ENCODE measurements at regions not wholly inside any gene's neighbourhood (a gene's known extent, or its start where the extent isn't known, plus 50 kb on each side); places are given as distances from the start of the nearest gene placed in this dataset.

- ATAC-seq (ENCODE audit: low read depth) (no peak), DNase-seq (ENCODE audit: low spot score in 2 of 2) (no peak)
- Mint-ChIP-seq H3K27ac (no peak overlapping the region), H3K4me3 (no peak overlapping the region), H3K4me1 (no peaks in the 10 kb centered on the region), H3K9me3 (no peaks in the 10 kb centered on the region), H3K36me3 (no peaks in the 10 kb centered on the region), H3K27me3 (no peaks in the 10 kb centered on the region)
Measured at GRCh38 chr3:180467177-180467576, 134.8 kb upstream of the TTC14 start.

GRCh38 chr3:180469149-180469548 is 132.8 kb upstream of the TTC14 start:
- DNase-seq (ENCODE audit: low spot score in 2 of 2) (no peak), ATAC-seq (ENCODE audit: low read depth) (no peak)
- H3K9me3 Mint-ChIP-seq: no peaks in the 10 kb centered on the region
- no peak overlapping the region for H3K4me3 Mint-ChIP-seq
- H3K27ac Mint-ChIP-seq: no peak overlapping the region
- H3K4me1 Mint-ChIP-seq: no peaks in the 10 kb centered on the region
- no peaks in the 10 kb centered on the region for H3K36me3 Mint-ChIP-seq
- H3K27me3 Mint-ChIP-seq: no peaks in the 10 kb centered on the region

- Mint-ChIP-seq H3K27ac (no peak overlapping the region), H3K27me3 (peaks cover 4% of the 10 kb centered on the region), H3K36me3 (peaks cover 2% of the 10 kb centered on the region), H3K4me1 (no peaks in the 10 kb centered on the region), H3K4me3 (no peak overlapping the region), H3K9me3 (peaks cover 3% of the 10 kb centered on the region)
- no peak for DNase-seq (ENCODE audit: low spot score in 2 of 2)
- no peak for ATAC-seq (ENCODE audit: low read depth)
Measured at GRCh38 chr3:180478695-180479094, 123.3 kb upstream of the TTC14 start.

GRCh38 chr3:180492047-180492446 is 109.9 kb upstream of the TTC14 start:
- ATAC-seq (ENCODE audit: low read depth): no peak
- no peaks in the 10 kb centered on the region for H3K36me3 Mint-ChIP-seq
- H3K27me3 Mint-ChIP-seq: no peaks in the 10 kb centered on the region
- peaks cover 10% of the 10 kb centered on the region for H3K9me3 Mint-ChIP-seq
- no peak for DNase-seq (ENCODE audit: low spot score in 2 of 2)
- H3K27ac Mint-ChIP-seq: no peak overlapping the region
- H3K4me1 Mint-ChIP-seq: no peaks in the 10 kb centered on the region
- no peak overlapping the region for H3K4me3 Mint-ChIP-seq

GRCh38 chr3:180496995-180497394 is 105.0 kb upstream of the TTC14 start:
- no peak for DNase-seq (ENCODE audit: low spot score in 2 of 2)
- Mint-ChIP-seq H3K27ac (no peak overlapping the region), H3K4me1 (no peaks in the 10 kb centered on the region), H3K4me3 (no peak overlapping the region), H3K27me3 (no peaks in the 10 kb centered on the region), H3K9me3 (peaks cover 14% of the 10 kb centered on the region), H3K36me3 (no peaks in the 10 kb centered on the region)
- ATAC-seq (ENCODE audit: low read depth): no peak

GRCh38 chr3:180516368-180516767 is 85.6 kb upstream of the TTC14 start:
- ATAC-seq (ENCODE audit: low read depth) (no peak), DNase-seq (ENCODE audit: low spot score in 2 of 2) (no peak)
- H3K36me3 Mint-ChIP-seq: no peaks in the 10 kb centered on the region
- H3K9me3 Mint-ChIP-seq: peaks cover 14% of the 10 kb centered on the region
- H3K4me3 Mint-ChIP-seq: no peak overlapping the region
- H3K27me3 Mint-ChIP-seq: peaks cover 4% of the 10 kb centered on the region
- no peak overlapping the region for H3K27ac Mint-ChIP-seq
- no peaks in the 10 kb centered on the region for H3K4me1 Mint-ChIP-seq

GRCh38 chr3:180523040-180523439 is 78.9 kb upstream of the TTC14 start:
- no peak for ATAC-seq (ENCODE audit: low read depth)
- H3K4me3 Mint-ChIP-seq: no peak overlapping the region
- peaks cover 14% of the 10 kb centered on the region for H3K9me3 Mint-ChIP-seq

GRCh38 chr3:180528843-180529242 is 73.1 kb upstream of the TTC14 start:
- Mint-ChIP-seq H3K27ac (no peak overlapping the region), H3K27me3 (no peaks in the 10 kb centered on the region), H3K4me3 (no peak overlapping the region), H3K4me1 (no peaks in the 10 kb centered on the region), H3K9me3 (peaks cover 4% of the 10 kb centered on the region), H3K36me3 (no peaks in the 10 kb centered on the region)
- ATAC-seq (ENCODE audit: low read depth): no peak
- no peak for DNase-seq (ENCODE audit: low spot score in 2 of 2)

More at GRCh38 chr3:180523040-180523439, 78.9 kb upstream of the TTC14 start:
- Mint-ChIP-seq H3K27me3 (peaks cover 2% of the 10 kb centered on the region), H3K27ac (no peak overlapping the region), H3K4me1 (no peaks in the 10 kb centered on the region), H3K36me3 (no peaks in the 10 kb centered on the region)
- no peak for DNase-seq (ENCODE audit: low spot score in 2 of 2)

- DNase-seq (ENCODE audit: low spot score in 2 of 2) (no peak), ATAC-seq (ENCODE audit: low read depth) (no peak)
- Mint-ChIP-seq H3K4me3 (no peak overlapping the region), H3K27me3 (no peaks in the 10 kb centered on the region), H3K27ac (no peak overlapping the region), H3K36me3 (no peaks in the 10 kb centered on the region), H3K9me3 (peaks cover 3% of the 10 kb centered on the region), H3K4me1 (no peaks in the 10 kb centered on the region)
Measured at GRCh38 chr3:180529778-180530177, 72.2 kb upstream of the TTC14 start.

- no peaks in the 10 kb centered on the region for H3K4me1 Mint-ChIP-seq
- ATAC-seq (ENCODE audit: low read depth): no peak
- H3K27me3 Mint-ChIP-seq: no peaks in the 10 kb centered on the region
- H3K36me3 Mint-ChIP-seq: no peaks in the 10 kb centered on the region
- H3K27ac Mint-ChIP-seq: no peak overlapping the region
- no peak for DNase-seq (ENCODE audit: low spot score in 2 of 2)
- peaks cover 3% of the 10 kb centered on the region for H3K9me3 Mint-ChIP-seq
- H3K4me3 Mint-ChIP-seq: no peak overlapping the region
Measured at GRCh38 chr3:180530276-180530675, 71.7 kb upstream of the TTC14 start.

GRCh38 chr3:180531303-180532278 is 70.4 kb upstream of the TTC14 start:
- H3K4me1 Mint-ChIP-seq: no peaks in the 10 kb centered on the region
- no peak for ATAC-seq (ENCODE audit: low read depth)
- H3K27ac Mint-ChIP-seq: no peak overlapping the region
- H3K9me3 Mint-ChIP-seq: no peaks in the 10 kb centered on the region
- no peak overlapping the region for H3K4me3 Mint-ChIP-seq
- DNase-seq (ENCODE audit: low spot score in 2 of 2): no peak
- no peaks in the 10 kb centered on the region for H3K36me3 Mint-ChIP-seq
- no peaks in the 10 kb centered on the region for H3K27me3 Mint-ChIP-seq

GRCh38 chr3:180534828-180535227 is 67.1 kb upstream of the TTC14 start:
- Mint-ChIP-seq H3K27me3 (no peaks in the 10 kb centered on the region), H3K9me3 (peaks cover 1% of the 10 kb centered on the region), H3K27ac (no peak overlapping the region), H3K4me3 (no peak overlapping the region), H3K36me3 (no peaks in the 10 kb centered on the region), H3K4me1 (no peaks in the 10 kb centered on the region)
- no peak for DNase-seq (ENCODE audit: low spot score in 2 of 2)
- no peak for ATAC-seq (ENCODE audit: low read depth)

- H3K36me3 Mint-ChIP-seq: no peaks in the 10 kb centered on the region
- ATAC-seq (ENCODE audit: low read depth): no peak
- no peak overlapping the region for H3K27ac Mint-ChIP-seq
- no peaks in the 10 kb centered on the region for H3K27me3 Mint-ChIP-seq
- no peak for DNase-seq (ENCODE audit: low spot score in 2 of 2)
- no peak overlapping the region for H3K4me3 Mint-ChIP-seq
- H3K9me3 Mint-ChIP-seq: peaks cover 1% of the 10 kb centered on the region
- H3K4me1 Mint-ChIP-seq: no peaks in the 10 kb centered on the region
Measured at GRCh38 chr3:180538493-180538892, 63.5 kb upstream of the TTC14 start.

- Mint-ChIP-seq H3K9me3 (no peaks in the 10 kb centered on the region), H3K4me1 (no peaks in the 10 kb centered on the region), H3K4me3 (no peak overlapping the region), H3K36me3 (no peaks in the 10 kb centered on the region), H3K27ac (no peak overlapping the region), H3K27me3 (no peaks in the 10 kb centered on the region)
- DNase-seq (ENCODE audit: low spot score in 2 of 2): no peak
- no peak for ATAC-seq (ENCODE audit: low read depth)
Measured at GRCh38 chr3:180543877-180544276, 58.1 kb upstream of the TTC14 start.

- ATAC-seq (ENCODE audit: low read depth) (no peak), DNase-seq (ENCODE audit: low spot score in 2 of 2) (no peak)
- H3K4me3 Mint-ChIP-seq: no peak overlapping the region
- no peaks in the 10 kb centered on the region for H3K36me3 Mint-ChIP-seq
- H3K4me1 Mint-ChIP-seq: no peaks in the 10 kb centered on the region
- peaks cover 4% of the 10 kb centered on the region for H3K27me3 Mint-ChIP-seq
- no peaks in the 10 kb centered on the region for H3K9me3 Mint-ChIP-seq
- H3K27ac Mint-ChIP-seq: no peak overlapping the region
Measured at GRCh38 chr3:180546863-180547262, 55.1 kb upstream of the TTC14 start.

All from memory B cell (primary cell).